ENCODE measurements at regions not wholly inside any gene's neighbourhood (a gene's known extent, or its start where the extent isn't known, plus 50 kb on each side); places are given as distances from the start of the nearest gene placed in this dataset.

DNA sequence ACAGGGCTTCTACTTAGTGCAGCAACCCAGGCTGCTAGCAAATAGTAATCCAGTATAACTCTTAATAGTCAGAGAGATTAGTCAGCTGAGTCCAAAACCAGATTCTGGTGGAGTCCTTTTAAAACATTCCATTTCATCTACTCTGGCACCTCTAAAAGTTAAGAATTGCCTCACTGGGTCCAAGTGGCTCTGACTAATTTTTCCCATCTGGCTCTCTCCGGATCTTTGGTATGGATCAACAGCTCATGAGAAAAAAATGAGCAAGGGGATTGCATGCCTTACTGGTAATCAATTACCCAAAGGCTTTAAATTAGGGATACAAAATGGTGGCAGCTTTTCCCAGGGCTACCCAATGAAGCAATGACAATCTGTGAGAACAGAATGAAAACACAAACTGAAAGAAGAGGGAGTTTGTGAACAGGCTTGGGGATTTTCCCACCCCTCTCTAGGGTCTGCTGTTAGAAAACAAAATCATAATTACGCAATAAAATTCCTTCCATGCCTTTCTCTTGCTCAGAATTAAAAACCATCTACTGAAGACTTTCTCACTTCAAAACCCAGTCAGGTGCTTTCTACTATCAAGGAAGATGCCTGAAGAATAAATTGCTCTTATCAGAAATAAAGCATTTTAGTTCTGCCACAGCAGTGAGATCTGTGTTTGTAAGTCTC, 84.6 kb upstream of the PMFBP1 start:
- TF ChIP-seq CEBPB (IDR thresholded peaks at IDR 0.05; ENCODE audit: low read depth, low read length) (peak; percentile 90; the same call in 1 of the 2 replicates), NANOG (IDR thresholded peaks at IDR 0.05; ENCODE audit: insufficient read depth, low read depth, low read length, poor library complexity, severe bottlenecking) (no peak)
- TF ChIP-seq, protein P1, sequence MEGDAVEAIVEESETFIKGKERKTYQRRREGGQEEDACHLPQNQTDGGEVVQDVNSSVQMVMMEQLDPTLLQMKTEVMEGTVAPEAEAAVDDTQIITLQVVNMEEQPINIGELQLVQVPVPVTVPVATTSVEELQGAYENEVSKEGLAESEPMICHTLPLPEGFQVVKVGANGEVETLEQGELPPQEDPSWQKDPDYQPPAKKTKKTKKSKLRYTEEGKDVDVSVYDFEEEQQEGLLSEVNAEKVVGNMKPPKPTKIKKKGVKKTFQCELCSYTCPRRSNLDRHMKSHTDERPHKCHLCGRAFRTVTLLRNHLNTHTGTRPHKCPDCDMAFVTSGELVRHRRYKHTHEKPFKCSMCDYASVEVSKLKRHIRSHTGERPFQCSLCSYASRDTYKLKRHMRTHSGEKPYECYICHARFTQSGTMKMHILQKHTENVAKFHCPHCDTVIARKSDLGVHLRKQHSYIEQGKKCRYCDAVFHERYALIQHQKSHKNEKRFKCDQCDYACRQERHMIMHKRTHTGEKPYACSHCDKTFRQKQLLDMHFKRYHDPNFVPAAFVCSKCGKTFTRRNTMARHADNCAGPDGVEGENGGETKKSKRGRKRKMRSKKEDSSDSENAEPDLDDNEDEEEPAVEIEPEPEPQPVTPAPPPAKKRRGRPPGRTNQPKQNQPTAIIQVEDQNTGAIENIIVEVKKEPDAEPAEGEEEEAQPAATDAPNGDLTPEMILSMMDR (IDR thresholded peaks at IDR 0.05; ENCODE audit: control extremely low read depth in 1 of 3, insufficient read depth in 1 of 3, low read depth in 1 of 3, low read length in 3 of 3) = no peak
